Osteoblast (primary cell): ENCODE measurements at regions not wholly inside any gene's neighbourhood (a gene's known extent, or its start where the extent isn't known, plus 50 kb on each side); places are given as distances from the start of the nearest gene placed in this dataset.
A peak's percentile ranks its signal among the peaks of the same experiment; 100 is the strongest.

Experiments
- DNase-seq: peaks from one replicate; pipeline ENCODE4 v3.0.0; 2011; ENCODE audit warnings: low spot score, mixed read lengths; ENCODE audit not compliant: insufficient read length; ENCODE audit errors: missing footprints
- H2AFZ ChIP-seq: 2 replicates; pipeline ENCODE4 v1.6.0; 2011; ENCODE audit warnings: mild to moderate bottlenecking, low read length
- H3K27ac ChIP-seq: 2 replicates; pipeline ENCODE4 v1.5.1; 2011; ENCODE audit warnings: mild to moderate bottlenecking, low read depth, low read length, moderate library complexity
- H3K27me3 ChIP-seq: 2 replicates; pipeline ENCODE4 v1.6.0; 2012; ENCODE audit warnings: mild to moderate bottlenecking, control low read depth, inconsistent platforms, low read length, moderate library complexity; ENCODE audit not compliant: insufficient read depth
- H3K36me3 ChIP-seq: 2 replicates; pipeline ENCODE4 v1.5.1; 2011; ENCODE audit warnings: mild to moderate bottlenecking, low read length, control low read depth, moderate library complexity; ENCODE audit not compliant: insufficient read depth
- H3K4me1 ChIP-seq: 2 replicates; pipeline ENCODE4 v1.5.1; 2011; ENCODE audit warnings: mild to moderate bottlenecking, low read length, control low read depth, moderate library complexity; ENCODE audit not compliant: insufficient read depth
- H3K4me2 ChIP-seq: 2 replicates; pipeline ENCODE4 v1.6.0; 2011; ENCODE audit warnings: mild to moderate bottlenecking, low read length; ENCODE audit not compliant: insufficient read depth
- H3K4me3 ChIP-seq: fragments of 200-600 bp; sonication (generic); 3 replicates; pipeline ENCODE4 v1.5.1; 2012; ENCODE audit warnings: mild to moderate bottlenecking, low read length, inconsistent platforms; ENCODE audit not compliant: insufficient read depth
- H3K79me2 ChIP-seq: 2 replicates; pipeline ENCODE4 v1.6.0; 2012; ENCODE audit warnings: mild to moderate bottlenecking, low read length, control low read depth, inconsistent platforms; ENCODE audit not compliant: insufficient read depth
- H3K9me3 ChIP-seq: 2 replicates; pipeline ENCODE4 v1.5.1; 2011; ENCODE audit warnings: low read depth, low read length, control low read depth
- H4K20me1 ChIP-seq: 2 replicates; pipeline ENCODE4 v1.6.0; 2012; ENCODE audit warnings: mild to moderate bottlenecking, low read length, control low read depth; ENCODE audit not compliant: insufficient read depth
- TF ChIP-seq, protein P1 (sequence below): IDR thresholded peaks from 2 replicates; pipeline ENCODE4 v1.5.1; 2011; ENCODE audit warnings: mild to moderate bottlenecking, low read depth, low read length, moderate library complexity; ENCODE audit errors: extremely low read depth

DNA sequence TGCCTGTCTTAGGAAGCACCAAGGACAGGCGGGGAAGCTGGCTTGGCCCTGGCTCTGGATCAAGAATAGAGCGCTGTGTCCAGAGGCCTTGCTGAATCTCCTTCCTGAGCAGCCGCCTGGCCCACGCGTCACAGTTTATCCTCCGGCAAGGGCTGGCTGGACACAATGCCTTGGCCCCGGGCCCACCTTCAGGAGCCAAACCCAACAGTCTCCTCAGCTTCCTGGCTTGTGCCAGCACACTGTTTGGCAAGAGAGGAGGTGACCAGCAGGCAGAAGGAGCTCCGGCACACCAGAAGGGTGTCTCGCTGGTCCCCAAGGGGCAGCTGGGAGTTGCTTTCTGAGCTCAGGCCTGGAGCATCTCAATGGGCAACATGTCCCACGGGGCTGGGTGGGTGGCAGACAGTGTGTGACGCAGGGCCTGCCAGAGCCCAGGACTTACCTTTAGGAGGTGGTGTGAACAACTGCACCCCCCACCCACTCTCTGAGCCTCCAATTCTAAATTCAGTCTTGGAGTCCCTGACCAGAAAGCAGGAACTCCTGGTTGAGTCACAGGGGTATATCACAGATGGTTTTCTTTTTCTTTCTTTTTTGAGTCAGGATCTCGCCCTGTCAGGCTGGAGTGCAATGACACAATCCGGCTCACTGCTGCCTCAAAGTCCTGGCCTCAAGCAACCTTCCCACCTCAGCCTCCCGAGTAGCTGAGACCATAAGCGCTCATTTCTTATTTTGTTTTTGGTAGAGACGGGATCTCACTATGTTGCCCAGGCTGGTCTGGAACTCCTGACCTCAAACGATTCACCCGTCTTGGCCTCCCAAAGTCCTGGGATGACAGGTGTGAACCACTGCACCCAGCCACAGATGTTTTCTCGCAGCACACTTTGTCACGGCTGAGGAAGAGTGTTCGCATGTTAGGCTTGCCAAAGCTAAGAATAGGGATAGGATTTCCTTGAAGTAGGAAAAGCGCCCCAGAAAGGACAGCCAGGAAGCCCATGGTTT, 361.2 kb downstream of the BCOR start:
- Histone ChIP-seq H3K27ac (peak overlapping the region; percentile 82), H3K9me3 (no peaks in the 10 kb centered on the region), H4K20me1 (no peaks in the 10 kb centered on the region), H3K36me3 (no peaks in the 10 kb centered on the region), H3K27me3 (no peaks in the 10 kb centered on the region), H3K79me2 (no peaks in the 10 kb centered on the region), H3K4me2 (peak overlapping the region; percentile 56), H2AFZ (peak overlapping the region; percentile 35), H3K4me1 (peaks cover 16% of the 10 kb centered on the region), H3K4me3 (peak overlapping the region; percentile 24)
- peak; percentile 83 for DNase-seq
- TF ChIP-seq, protein P1, sequence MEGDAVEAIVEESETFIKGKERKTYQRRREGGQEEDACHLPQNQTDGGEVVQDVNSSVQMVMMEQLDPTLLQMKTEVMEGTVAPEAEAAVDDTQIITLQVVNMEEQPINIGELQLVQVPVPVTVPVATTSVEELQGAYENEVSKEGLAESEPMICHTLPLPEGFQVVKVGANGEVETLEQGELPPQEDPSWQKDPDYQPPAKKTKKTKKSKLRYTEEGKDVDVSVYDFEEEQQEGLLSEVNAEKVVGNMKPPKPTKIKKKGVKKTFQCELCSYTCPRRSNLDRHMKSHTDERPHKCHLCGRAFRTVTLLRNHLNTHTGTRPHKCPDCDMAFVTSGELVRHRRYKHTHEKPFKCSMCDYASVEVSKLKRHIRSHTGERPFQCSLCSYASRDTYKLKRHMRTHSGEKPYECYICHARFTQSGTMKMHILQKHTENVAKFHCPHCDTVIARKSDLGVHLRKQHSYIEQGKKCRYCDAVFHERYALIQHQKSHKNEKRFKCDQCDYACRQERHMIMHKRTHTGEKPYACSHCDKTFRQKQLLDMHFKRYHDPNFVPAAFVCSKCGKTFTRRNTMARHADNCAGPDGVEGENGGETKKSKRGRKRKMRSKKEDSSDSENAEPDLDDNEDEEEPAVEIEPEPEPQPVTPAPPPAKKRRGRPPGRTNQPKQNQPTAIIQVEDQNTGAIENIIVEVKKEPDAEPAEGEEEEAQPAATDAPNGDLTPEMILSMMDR = no peak

DNA sequence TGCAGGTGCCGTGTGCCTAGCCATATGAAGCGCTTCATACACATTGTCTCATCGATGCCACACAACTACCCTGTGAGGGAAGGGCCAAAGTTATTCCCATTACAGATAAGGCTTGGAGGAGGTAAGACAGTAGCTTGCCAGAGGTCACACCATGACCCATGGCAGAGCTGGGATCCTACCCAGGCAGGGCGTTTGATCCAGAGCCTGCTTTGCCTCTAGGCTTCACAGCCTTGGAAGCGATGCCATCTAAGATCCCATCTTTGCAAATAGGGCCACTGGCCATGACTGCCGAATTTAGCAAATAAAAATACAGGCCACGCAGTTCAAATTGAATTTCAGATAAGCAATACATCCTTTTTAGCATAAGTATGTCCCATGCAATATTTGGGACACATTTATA, 358.2 kb downstream of the BCOR start:
- no peak overlapping the region for H3K27ac ChIP-seq
- no peaks in the 10 kb centered on the region for H4K20me1 ChIP-seq
- no peak for DNase-seq
- H3K79me2 ChIP-seq = no peaks in the 10 kb centered on the region
- H3K4me2 ChIP-seq = no peak overlapping the region
- H3K27me3 ChIP-seq = no peaks in the 10 kb centered on the region
- no peaks in the 10 kb centered on the region for H3K36me3 ChIP-seq
- no peak overlapping the region for H3K4me3 ChIP-seq
- no peak overlapping the region for H2AFZ ChIP-seq
- TF ChIP-seq, protein P1 = no peak
- H3K9me3 ChIP-seq = no peaks in the 10 kb centered on the region
- H3K4me1 ChIP-seq = peaks cover 14% of the 10 kb centered on the region

DNA sequence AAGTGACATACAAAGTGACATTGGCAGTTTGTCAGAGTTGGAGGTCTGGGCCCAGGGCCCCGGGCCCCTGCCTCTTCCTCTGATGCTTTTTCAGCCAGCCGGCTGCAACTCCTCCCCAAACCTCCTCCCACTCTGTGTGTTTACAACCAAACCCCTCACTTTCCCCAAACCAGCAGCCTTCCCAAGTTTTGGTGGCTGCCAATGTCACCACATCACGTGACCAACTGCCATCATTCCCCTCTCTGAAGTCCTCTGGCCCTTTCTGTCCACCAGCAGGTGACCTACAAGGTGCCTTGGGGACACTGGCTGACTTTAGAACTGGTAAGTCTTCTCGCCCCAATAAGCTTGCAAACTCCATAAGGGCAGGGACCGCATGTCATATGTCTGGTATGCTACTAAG, 357.7 kb downstream of the BCOR start:
- Histone ChIP-seq H3K27ac (no peak overlapping the region), H3K36me3 (no peaks in the 10 kb centered on the region), H3K79me2 (no peaks in the 10 kb centered on the region), H3K4me1 (peaks cover 14% of the 10 kb centered on the region), H3K4me3 (no peak overlapping the region), H3K4me2 (no peak overlapping the region), H2AFZ (no peak overlapping the region), H3K9me3 (no peaks in the 10 kb centered on the region), H3K27me3 (no peaks in the 10 kb centered on the region), H4K20me1 (no peaks in the 10 kb centered on the region)
- DNase-seq = no peak
- TF ChIP-seq, protein P1 = no peak

DNA sequence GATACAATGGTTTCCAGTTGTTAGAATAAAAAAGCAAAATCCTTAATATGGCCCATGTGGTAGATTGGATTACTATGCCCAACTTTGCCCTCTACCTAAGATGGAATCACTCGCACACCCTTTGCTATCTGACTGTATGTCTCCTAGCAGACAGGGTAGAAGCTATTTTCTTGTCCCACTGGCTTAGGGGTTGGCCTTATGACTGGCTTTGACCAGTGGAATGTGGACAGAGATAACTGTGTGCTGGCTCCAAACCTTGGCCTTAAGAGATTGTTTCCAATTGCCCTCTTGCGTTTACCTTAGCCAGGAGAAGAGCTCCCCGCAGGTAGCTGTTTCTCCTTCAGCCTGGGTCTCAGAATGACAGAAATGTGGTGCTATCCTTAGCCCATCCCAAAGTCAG, 355.9 kb downstream of the BCOR start:
- H3K36me3 ChIP-seq = no peaks in the 10 kb centered on the region
- TF ChIP-seq, protein P1 = no peak
- no peak overlapping the region for H3K27ac ChIP-seq
- peaks cover under 1% of the 10 kb centered on the region for H3K4me1 ChIP-seq
- H2AFZ ChIP-seq = no peak overlapping the region
- H3K4me2 ChIP-seq = no peak overlapping the region
- H4K20me1 ChIP-seq = no peaks in the 10 kb centered on the region
- no peak for DNase-seq
- no peaks in the 10 kb centered on the region for H3K9me3 ChIP-seq
- no peak overlapping the region for H3K4me3 ChIP-seq
- peaks cover 5% of the 10 kb centered on the region for H3K27me3 ChIP-seq
- no peaks in the 10 kb centered on the region for H3K79me2 ChIP-seq
